Endometrium (tissue), 2 donors: ENCODE measurements at regions not wholly inside any gene's neighbourhood (a gene's known extent, or its start where the extent isn't known, plus 50 kb on each side); places are given as distances from the start of the nearest gene placed in this dataset.
"Not testable (repeated sequence)": the region's sequence is repeated elsewhere in the genome, so short reads cannot be mapped to it uniquely, and the experiment has no call there.

Experiments
- FAIRE-seq: peaks from 2 replicates; lab custom pipeline; 2012; peaks lifted over from hg19 to GRCh38; lab: Jason Lieb, UNC
- donor health status: control.
- donor health status: control.

- FAIRE-seq: no peak
Observed at GRCh38 chr16:13463619-13464018, 456.3 kb upstream of the ERCC4 start.

- FAIRE-seq: no peak
Observed at GRCh38 chr16:13471036-13471435, 448.9 kb upstream of the ERCC4 start.

- no peak for FAIRE-seq
Observed at GRCh38 chr16:13478991-13479390, 441.0 kb upstream of the ERCC4 start.

GRCh38 chr16:13479549-13479948 lies 440.4 kb upstream of the ERCC4 start:
- no peak for FAIRE-seq

GRCh38 chr16:13480801-13481200 lies 439.2 kb upstream of the ERCC4 start:
- FAIRE-seq: no peak

- no peak for FAIRE-seq
Observed at GRCh38 chr16:13483121-13483520, 436.8 kb upstream of the ERCC4 start.

- FAIRE-seq: not testable (repeated sequence)
Observed at GRCh38 chr16:13489416-13489815, 430.5 kb upstream of the ERCC4 start.

GRCh38 chr16:13492046-13492445 lies 427.9 kb upstream of the ERCC4 start:
- no peak for FAIRE-seq

GRCh38 chr16:13503960-13504635 lies 415.9 kb upstream of the ERCC4 start:
- no peak for FAIRE-seq

GRCh38 chr16:13507530-13507929 lies 412.4 kb upstream of the ERCC4 start:
- FAIRE-seq: no peak

- no peak for FAIRE-seq
Observed at GRCh38 chr16:13510425-13511151, 409.4 kb upstream of the ERCC4 start.

- FAIRE-seq: no peak
Observed at GRCh38 chr16:13517841-13518240, 402.1 kb upstream of the ERCC4 start.

- FAIRE-seq: no peak
Observed at GRCh38 chr16:13519871-13520270, 400.1 kb upstream of the ERCC4 start.

- no peak for FAIRE-seq
Observed at GRCh38 chr16:13521356-13521755, 398.6 kb upstream of the ERCC4 start.

GRCh38 chr16:13527332-13527731 lies 392.6 kb upstream of the ERCC4 start:
- no peak for FAIRE-seq

- no peak for FAIRE-seq
Observed at GRCh38 chr16:13528691-13529090, 391.3 kb upstream of the ERCC4 start.

GRCh38 chr16:13529193-13529982 lies 390.6 kb upstream of the ERCC4 start:
- FAIRE-seq: no peak

GRCh38 chr16:13540771-13541170 lies 379.2 kb upstream of the ERCC4 start:
- FAIRE-seq: no peak

- no peak for FAIRE-seq
Observed at GRCh38 chr16:13542284-13542683, 377.7 kb upstream of the ERCC4 start.

GRCh38 chr16:13543850-13544249 lies 376.1 kb upstream of the ERCC4 start:
- FAIRE-seq: no peak

- no peak for FAIRE-seq
Observed at GRCh38 chr16:13545271-13545670, 374.7 kb upstream of the ERCC4 start.

- no peak for FAIRE-seq
Observed at GRCh38 chr16:13550254-13550653, 369.7 kb upstream of the ERCC4 start.
